ENCODE measurements at regions not wholly inside any gene's neighbourhood (a gene's known extent, or its start where the extent isn't known, plus 50 kb on each side); places are given as distances from the start of the nearest gene placed in this dataset.
"Not testable (repeated sequence)": the region's sequence is repeated elsewhere in the genome, so short reads cannot be mapped to it uniquely, and the experiment has no call there.

DNA sequence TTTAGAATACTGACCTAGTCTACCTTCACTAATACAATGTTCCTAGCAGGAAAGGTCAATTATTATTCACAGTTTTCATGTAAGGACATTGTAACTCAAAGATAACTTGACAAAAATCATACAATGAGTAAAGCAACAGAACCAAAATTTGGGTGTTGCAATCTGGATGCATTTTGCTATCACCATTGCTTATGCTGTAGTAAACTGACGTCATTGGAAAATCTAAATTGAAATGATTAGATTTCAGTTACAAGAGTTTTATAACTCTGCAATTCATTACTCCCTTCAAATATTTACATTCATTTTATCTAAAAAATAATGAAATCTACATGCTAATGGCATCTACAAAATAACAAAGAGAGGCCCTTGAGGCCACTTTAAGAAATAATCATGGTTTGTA, 147.0 kb downstream of the TENT5A start:
- DNase-seq (ENCODE audit: low read depth), result no peak
- no peak overlapping the region for H3K4me3 ChIP-seq (ENCODE audit: control insufficient read depth, low read depth, low read length)
- TF ChIP-seq, protein P1, sequence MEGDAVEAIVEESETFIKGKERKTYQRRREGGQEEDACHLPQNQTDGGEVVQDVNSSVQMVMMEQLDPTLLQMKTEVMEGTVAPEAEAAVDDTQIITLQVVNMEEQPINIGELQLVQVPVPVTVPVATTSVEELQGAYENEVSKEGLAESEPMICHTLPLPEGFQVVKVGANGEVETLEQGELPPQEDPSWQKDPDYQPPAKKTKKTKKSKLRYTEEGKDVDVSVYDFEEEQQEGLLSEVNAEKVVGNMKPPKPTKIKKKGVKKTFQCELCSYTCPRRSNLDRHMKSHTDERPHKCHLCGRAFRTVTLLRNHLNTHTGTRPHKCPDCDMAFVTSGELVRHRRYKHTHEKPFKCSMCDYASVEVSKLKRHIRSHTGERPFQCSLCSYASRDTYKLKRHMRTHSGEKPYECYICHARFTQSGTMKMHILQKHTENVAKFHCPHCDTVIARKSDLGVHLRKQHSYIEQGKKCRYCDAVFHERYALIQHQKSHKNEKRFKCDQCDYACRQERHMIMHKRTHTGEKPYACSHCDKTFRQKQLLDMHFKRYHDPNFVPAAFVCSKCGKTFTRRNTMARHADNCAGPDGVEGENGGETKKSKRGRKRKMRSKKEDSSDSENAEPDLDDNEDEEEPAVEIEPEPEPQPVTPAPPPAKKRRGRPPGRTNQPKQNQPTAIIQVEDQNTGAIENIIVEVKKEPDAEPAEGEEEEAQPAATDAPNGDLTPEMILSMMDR (conservative IDR thresholded peaks at IDR 0.05; ENCODE audit: control insufficient read depth, insufficient read depth, low read depth, low read length), result no peak

DNA sequence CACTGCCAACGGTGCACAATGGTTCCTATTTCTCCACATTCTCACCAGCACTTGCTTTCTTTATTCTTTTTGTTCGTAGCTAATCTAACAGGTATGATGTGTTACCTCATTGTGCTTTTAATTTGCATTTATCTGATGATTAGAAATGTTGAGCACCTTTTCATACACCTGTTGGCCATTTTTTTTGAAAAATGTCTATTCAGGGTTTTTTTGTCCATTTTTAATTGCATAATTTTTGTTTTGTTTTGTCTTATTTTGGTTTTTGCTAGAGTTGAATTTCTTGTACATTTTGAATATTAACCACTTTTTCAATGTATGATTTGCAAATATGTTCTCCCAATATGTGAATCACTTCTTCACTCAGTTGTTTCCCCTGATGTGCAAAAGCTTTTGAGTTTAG, 150.6 kb downstream of the TENT5A start:
- TF ChIP-seq, protein P1 (conservative IDR thresholded peaks at IDR 0.05; ENCODE audit: control insufficient read depth, insufficient read depth, low read depth, low read length), result no peak
- DNase-seq (ENCODE audit: low read depth), result no peak
- no peak overlapping the region for H3K4me3 ChIP-seq (ENCODE audit: control insufficient read depth, low read depth, low read length)

DNA sequence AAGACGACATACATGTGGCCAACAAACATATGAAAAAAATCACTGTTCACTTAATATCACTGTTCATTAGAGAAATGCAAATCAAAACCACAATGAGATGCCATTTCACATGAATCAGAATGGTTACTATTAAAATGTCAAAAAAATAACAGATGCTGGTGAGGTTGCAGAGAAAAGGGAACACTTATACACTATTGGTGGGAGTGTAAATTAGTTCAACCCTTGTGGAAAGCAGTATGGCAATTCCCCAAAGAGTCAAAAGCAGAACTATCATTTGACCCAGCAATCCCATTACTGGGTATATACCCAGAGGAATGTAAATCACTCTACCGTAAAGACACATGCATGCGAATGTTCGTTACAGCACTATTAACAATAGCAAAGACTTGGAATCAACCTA, 152.0 kb downstream of the TENT5A start:
- DNase-seq (ENCODE audit: low read depth), result not testable (repeated sequence)

DNA sequence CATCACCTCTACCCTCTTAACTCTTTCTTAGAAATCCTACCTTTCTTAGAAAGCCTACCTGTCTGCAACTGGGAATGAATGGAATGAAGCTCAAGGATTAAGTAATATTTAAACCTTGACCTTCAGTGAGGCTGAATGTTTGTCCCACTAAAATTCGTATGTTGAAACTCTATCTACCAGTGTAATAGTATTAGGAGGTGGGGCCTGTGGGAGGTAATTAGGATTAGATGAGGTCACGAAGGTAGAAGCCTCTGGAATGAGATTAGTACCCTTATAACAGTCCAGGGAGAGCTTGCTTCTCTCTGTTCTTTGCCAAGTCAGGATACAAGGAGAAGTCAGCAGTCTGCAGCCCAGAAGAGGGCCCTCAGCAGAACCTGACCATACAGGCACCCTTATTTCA, 158.0 kb downstream of the TENT5A start:
- TF ChIP-seq, protein P1 (conservative IDR thresholded peaks at IDR 0.05; ENCODE audit: control insufficient read depth, insufficient read depth, low read depth, low read length), result no peak
- H3K4me3 ChIP-seq (ENCODE audit: control insufficient read depth, low read depth, low read length), result no peak overlapping the region
- DNase-seq (ENCODE audit: low read depth), result no peak

More for the DNA sequence above, 152.0 kb downstream of the TENT5A start:
- H3K4me3 ChIP-seq (ENCODE audit: control insufficient read depth, low read depth, low read length), result not testable (repeated sequence)

DNA sequence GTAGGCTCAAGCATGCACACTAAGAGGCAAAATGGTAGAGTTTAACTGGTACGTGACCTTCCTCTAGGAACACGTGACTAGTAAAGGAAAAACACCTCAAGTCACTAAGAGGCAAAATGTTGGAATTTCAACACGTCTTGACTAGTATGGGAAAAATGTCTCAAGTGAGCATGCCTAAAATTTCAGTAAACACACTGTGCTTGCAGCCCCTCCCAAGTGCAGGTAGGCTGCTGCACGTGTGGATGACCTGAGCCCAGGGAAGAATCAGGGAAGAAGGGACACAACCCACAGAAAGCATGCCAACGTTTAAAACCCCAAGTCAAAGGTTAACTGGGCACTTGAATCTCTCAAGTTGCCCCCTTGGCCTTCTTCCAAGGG, 162.2 kb downstream of the TENT5A start:
- TF ChIP-seq, protein P1 (conservative IDR thresholded peaks at IDR 0.05; ENCODE audit: control insufficient read depth, insufficient read depth, low read depth, low read length), result no peak
- no peak for DNase-seq (ENCODE audit: low read depth)
- no peak overlapping the region for H3K4me3 ChIP-seq (ENCODE audit: control insufficient read depth, low read depth, low read length)

DNA sequence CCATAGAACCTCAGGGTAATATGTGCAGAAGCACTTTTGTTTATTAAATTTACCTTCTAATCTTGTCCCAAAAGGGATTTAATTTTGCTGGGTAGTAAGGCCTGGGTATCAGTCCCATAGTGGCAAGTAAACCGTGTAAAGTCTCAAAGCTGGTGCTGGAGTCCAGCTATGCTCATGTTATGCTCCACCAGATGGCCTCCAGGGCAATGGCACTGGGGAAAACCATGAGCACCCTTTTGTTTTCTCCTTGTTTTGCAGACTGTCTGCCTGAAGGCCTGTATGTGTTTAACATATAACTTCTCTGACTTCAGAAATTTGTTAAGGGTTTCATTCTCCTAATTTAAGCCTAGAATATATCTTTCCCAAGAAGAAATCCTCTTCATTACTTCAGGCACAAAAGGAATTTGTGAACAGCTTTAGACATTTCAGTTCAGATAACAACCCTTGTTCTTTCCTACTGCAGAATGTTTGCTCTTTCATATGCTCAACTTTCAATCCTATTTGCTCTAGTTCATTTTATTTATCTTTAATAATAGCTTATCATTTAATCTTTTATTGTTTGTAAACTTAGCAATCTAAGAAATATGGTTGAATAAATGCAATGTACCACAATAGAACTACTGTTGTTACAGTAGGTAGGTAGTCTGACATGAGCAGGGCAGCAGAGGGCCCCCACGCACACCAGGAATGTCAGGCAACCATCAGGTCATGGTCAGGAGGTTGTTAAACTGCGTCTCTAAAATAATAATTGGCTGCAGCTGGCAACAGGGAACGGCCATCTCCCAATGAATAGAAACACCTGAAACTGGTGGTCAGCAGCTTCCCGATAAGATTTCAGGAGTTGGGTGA, 162.8 kb downstream of the TENT5A start:
- no peak overlapping the region for H3K4me3 ChIP-seq (ENCODE audit: control insufficient read depth, low read depth, low read length)
- DNase-seq (ENCODE audit: low read depth), result peak; percentile 12
- TF ChIP-seq, protein P1 (conservative IDR thresholded peaks at IDR 0.05; ENCODE audit: control insufficient read depth, insufficient read depth, low read depth, low read length), result no peak

DNA sequence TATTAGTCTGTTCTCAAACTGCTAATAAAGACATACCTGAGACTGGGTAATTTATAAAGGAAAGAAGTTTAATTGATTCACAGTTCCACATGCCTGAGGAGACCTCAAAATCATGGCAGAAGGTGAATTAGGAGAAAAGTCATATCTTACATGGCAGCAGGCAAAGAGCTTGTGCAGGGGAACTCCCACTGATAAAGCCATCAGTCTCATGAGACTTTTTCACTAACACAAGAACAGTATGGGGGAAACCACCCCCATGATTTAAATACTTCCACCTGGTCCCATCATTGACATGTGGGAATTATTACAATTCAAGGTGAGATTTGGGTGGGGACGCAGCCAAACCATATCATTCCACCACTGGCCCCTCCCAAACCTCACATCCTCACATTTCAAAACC, 166.8 kb downstream of the TENT5A start:
- DNase-seq (ENCODE audit: low read depth); H3K4me3 ChIP-seq (ENCODE audit: control insufficient read depth, low read depth, low read length): not testable (repeated sequence)

DNA sequence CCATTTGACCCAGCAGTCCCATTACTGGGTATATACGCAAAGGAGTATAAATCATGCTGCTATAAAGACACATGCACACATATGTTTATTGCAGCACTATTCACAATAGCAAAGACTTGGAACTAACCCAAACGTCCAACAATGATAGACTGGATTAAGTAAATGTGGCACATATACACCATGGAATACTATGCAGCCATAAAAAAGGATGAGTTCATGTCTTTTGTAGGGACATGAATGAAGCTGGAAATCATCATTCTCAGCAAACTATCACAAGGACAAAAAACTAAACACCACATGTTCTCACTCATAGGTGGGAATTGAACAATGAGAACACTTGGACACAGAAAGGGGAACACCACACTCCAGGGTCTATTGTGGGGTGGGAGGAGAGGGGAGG, 168.3 kb downstream of the TENT5A start:
- H3K4me3 ChIP-seq (ENCODE audit: control insufficient read depth, low read depth, low read length); DNase-seq (ENCODE audit: low read depth): not testable (repeated sequence)
